Left ventricle myocardium superior (tissue), 1 donor: ENCODE measurements at regions not wholly inside any gene's neighbourhood (a gene's known extent, or its start where the extent isn't known, plus 50 kb on each side); places are given as distances from the start of the nearest gene placed in this dataset.

ENCODE experiments used
- ATAC-seq: fragments of 200-7000 bp; cut with Tn5 transposase; one replicate; pipeline ENCODE4 v1.9.1; 2020; ENCODE audit warnings: mild to moderate bottlenecking, moderate library complexity
- DNase-seq: peaks from one replicate; pipeline ENCODE4 v3.0.0-alpha.2; 2020
- intact Hi-C: fragments of 100-400 bp; cut with micrococcal nuclease; formaldehyde crosslinking; loops from one replicate; pipeline ENCODE4 v1.11.0; 2022
- donor health status: DM: no; HTN: yes; CAD: no; lungs with severe emphysema.

DNA sequence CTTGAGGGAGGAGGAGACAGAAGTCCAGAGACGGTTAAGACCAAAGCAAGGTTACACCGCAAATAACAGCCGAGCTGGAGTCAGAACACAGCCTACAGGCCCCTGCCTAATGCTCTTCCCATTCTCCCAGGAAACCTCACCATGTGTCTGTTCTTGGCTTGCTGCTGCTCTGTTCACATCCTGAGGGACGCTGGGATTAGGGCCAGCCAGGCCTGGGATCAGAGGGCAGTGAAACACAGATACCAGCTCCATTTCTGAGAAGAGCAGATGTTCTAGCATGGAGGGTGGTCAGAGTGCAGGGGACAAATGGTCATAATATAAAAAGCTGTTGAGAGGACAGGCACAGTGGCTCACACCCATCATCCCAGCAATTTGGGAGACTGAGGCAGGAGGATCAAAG lies 124.8 kb upstream of the LARP1 start:
- ATAC-seq (peak; percentile 45), DNase-seq (no peak)
- intact Hi-C loops: no loop called here

GRCh38 chr5:154628685-154629084 lies 126.5 kb upstream of the LARP1 start:
- intact Hi-C loops: no loop called here
- ATAC-seq (no peak), DNase-seq (no peak)

DNA sequence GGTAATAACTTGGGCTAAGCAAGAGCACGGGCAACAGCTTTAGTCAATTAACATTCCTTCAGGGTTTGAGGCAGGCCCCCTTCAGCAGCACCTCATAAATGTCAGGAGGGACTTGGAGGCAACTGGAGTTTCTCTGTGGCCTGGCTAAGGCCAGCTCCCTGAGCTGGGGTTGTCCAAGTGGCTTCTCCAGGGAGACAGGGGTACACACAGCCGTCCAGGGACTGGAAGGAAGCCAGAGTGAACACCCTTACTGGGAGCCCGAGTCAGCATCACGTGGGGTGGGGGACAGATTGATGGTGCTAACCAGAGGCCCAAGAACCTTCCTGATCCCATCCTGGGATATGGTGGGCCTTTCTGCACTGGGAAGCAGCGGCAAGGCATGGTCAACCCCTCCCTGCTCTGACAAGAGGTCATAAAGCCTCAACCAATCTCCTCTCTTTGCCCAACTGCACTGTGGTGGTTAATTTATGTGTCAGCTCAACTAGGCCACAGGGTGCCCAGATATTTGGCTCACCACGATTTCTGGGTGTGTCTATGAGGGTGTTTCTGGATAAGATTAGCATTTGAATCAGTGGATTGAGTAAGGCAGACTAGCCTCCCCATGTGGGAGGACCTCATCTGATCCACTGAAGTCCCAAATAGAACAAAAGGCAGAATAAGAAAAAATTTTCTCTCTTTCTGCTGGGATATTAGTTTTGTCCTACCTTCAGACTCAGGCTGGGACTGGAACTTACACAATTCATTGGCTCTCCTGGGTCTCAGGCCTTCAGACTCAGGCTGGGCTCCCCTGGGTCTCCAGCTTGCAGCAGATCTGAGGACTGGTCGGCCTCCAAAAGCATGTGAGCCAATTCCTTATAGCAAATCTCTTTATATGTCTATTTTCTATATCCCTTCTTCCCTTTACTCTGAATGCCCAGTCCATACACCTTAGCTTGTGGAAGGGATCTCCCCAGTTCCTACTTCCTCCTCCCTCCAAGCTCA lies 127.2 kb upstream of the LARP1 start:
- DNase-seq: no peak
- ATAC-seq: no peak
- intact Hi-C loops: no loop called here

GRCh38 chr5:154626876-154627557 lies 128.2 kb upstream of the LARP1 start:
- no peak for ATAC-seq
- no peak for DNase-seq
- intact Hi-C loops: no loop called here

DNA sequence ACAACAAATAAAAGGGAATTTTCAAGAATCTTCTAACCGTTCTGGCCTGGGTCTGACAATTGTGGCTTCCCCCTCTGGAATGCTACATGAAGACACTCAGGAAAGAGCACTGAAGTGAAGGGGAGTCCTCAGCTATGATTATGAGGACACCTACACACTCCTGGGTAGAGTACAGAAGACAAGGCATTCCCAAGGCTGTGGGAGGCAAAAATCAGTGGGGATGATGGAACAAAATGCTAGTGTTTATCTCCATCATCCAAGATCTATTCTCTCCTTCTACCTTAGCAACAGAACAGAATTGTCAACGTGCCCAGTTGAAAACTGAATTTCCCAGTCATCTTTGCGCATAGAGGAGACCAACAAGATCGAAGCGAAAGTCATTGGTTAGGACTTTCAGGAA lies 130.1 kb upstream of the LARP1 start:
- intact Hi-C loops: no loop called here
- DNase-seq (no peak), ATAC-seq (no peak)

DNA sequence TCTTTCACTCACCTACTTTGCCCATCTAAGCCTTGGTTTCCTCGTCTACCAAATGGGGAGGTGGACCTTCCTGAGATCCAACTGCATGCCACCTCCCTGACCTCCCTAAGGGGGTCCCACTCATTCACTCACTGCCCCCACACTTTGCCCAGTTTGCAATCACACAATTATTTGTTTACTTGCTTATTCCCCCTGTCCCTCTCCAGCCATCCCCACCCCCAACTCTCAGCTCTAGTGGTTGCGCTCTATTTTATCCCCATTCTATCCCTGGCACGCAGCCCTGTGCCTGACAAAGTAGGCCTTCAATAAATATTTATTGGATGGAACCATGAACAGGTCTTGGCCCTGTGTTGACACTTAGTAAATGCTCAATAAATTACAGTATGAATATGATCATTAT lies 130.8 kb upstream of the LARP1 start:
- DNase-seq (no peak), ATAC-seq (no peak)
- intact Hi-C loops: no loop called here

GRCh38 chr5:154620411-154620810 lies 134.8 kb upstream of the LARP1 start:
- intact Hi-C loops: no loop called here
- DNase-seq (no peak), ATAC-seq (no peak)

DNA sequence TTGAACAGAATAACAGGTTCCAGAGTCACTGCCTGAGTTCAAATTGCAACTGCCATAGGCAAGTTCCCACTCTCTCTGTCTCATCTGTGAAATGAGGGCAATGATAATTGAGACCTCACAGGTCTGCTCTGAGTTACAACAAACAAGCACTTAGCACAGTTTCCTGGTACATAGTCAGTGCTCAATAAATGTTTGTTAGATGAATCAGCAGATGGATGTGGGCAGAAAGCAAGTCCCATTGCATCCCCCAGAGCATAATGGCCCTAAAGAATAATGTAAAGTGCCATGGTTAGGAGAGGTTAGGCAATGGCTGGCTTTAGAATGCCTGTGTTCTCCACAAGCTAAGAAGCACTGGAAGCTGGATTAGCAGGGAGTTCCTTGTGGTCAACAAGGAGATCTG lies 136.5 kb upstream of the LARP1 start:
- intact Hi-C loops: no loop called here
- DNase-seq: no peak
- ATAC-seq: no peak

GRCh38 chr5:154614595-154614994 lies 136.6 kb upstream of the HAND1 start:
- no peak for ATAC-seq
- DNase-seq: no peak
- intact Hi-C loops: no loop called here

DNA sequence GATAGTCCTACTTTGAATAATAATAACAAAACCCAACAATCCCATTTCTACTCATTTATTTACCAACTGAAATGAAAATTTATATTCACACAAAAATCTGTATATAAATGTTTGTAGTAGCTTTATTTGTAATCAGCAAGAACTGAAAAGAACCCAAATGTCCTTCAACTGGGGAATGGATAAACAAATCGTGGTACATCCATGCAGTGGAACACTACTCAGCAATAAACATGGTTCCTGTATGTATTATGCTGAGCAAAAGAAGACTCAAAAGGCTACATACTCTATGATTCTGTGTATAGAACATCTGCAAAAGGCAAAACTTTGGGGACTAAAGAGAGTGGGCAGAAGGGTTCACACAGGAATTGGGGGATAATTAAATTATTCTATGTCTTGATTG lies 136.1 kb upstream of the HAND1 start:
- ATAC-seq (no peak), DNase-seq (no peak)
- intact Hi-C loops: no loop called here

DNA sequence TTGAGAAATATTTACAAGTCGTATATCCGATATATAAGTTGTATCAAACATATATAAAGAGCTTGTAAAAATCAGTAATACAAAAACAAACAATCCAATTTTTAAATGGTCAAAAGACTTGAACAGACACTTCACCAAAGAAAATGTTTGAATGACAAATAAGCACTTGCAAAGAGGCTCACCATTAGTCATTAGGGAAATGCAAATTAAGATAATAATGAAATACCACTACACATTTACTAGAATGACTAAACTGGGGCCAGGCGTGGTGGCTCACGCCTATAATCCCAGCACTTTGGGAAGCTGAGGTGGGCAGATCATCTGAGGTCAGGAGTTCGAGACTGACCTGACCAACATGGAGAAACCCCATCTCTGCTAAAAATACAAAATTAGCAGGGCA lies 134.6 kb upstream of the HAND1 start:
- no peak for ATAC-seq
- intact Hi-C loops: no loop called here

GRCh38 chr5:154611341-154611767 lies 133.3 kb upstream of the HAND1 start:
- DNase-seq (no peak), ATAC-seq (peak; percentile 32)
- intact Hi-C loops: no loop called here

More for the DNA sequence above, 134.6 kb upstream of the HAND1 start:
- DNase-seq: no peak

- intact Hi-C loops: no loop called here
- peak; percentile 81 for DNase-seq
- peak; percentile 96 for ATAC-seq
Observed at GRCh38 chr5:154610321-154611154, 132.5 kb upstream of the HAND1 start.

GRCh38 chr5:154609251-154609650 lies 131.2 kb upstream of the HAND1 start:
- no peak for ATAC-seq
- no peak for DNase-seq
- intact Hi-C loops: loop anchor here (10.0 kb wide), 1 partner anchor 144 kb away; no protein-coding TSS in a partner anchor

DNA sequence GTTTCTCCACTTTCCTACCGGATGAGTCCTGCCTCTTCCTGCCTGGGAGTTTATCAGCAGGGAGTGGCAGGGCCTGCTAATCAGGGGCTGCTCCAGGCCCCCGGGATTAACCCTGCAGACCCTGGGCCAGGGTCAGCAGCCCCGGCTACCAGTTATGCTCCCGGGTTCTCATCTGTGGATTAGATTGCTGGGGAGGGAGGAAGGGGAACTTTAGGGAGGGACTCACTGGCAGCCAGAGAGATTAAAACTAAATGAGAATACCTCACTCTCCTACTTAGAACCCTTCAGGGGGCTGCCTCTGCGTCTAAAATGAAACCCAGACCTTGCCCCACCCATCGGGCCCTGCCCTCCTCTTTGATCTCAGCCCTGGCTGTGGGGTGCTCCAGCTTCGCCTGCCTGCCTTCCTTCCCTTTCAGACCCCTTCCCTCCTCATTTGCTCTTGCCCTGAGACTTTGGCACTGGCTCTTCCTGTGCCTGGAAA lies 130.5 kb upstream of the HAND1 start:
- intact Hi-C loops: loop anchor here (10.0 kb wide), 1 partner anchor 144 kb away; no protein-coding TSS in a partner anchor
- ATAC-seq (no peak), DNase-seq (no peak)

GRCh38 chr5:154607746-154608145 lies 129.7 kb upstream of the HAND1 start:
- DNase-seq (no peak), ATAC-seq (no peak)
- intact Hi-C loops: loop anchor here (10.0 kb wide), 1 partner anchor 143 kb away; no protein-coding TSS in a partner anchor

GRCh38 chr5:154606246-154606645 lies 128.2 kb upstream of the HAND1 start:
- intact Hi-C loops: loop anchor here (10.0 kb wide), 1 partner anchor 141 kb away; no protein-coding TSS in a partner anchor
- ATAC-seq: no peak
- no peak for DNase-seq

GRCh38 chr5:154603953-154604679 lies 126.1 kb upstream of the HAND1 start:
- DNase-seq (peak; percentile 60), ATAC-seq (peak; percentile 82)
- intact Hi-C loops: loop anchor here (10.0 kb wide), 1 partner anchor 139 kb away; no protein-coding TSS in a partner anchor
